H1 (cell line): ENCODE measurements at regions not wholly inside any gene's neighbourhood (a gene's known extent, or its start where the extent isn't known, plus 50 kb on each side); places are given as distances from the start of the nearest gene placed in this dataset.

Source experiments
- NANOG ChIP-seq: IDR thresholded peaks from 2 replicates; pipeline ENCODE4 v1.6.1; 2011; ENCODE audit warnings: low read length, low read depth, mild to moderate bottlenecking, inconsistent platforms; ENCODE audit not compliant: insufficient read depth, poor library complexity, severe bottlenecking

DNA sequence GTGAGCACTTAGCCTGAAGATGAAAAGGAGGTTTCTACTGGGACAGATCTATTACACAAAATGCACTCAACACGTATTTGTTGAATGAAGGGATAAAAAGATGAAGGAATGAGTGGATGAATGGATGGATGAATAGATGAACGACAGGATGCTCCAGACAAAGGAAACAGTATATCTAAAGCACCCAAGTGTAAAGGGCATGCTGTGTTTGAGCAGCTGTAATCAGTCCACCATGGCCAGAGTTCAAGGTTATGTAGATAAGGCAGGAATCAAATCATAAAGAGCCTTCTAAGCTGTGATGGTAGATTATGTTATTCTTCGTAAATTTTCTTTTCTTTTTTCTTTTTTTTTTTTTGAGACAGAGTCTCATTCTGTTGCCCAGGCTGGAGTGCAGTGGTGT lies 194.4 kb upstream of the FOXN2 start (continued):
- no peak for TF ChIP-seq NANOG
